Spinal cord (tissue), 9 donors: ENCODE measurements at regions not wholly inside any gene's neighbourhood (a gene's known extent, or its start where the extent isn't known, plus 50 kb on each side); places are given as distances from the start of the nearest gene placed in this dataset.
A peak's percentile ranks its signal among the peaks of the same experiment; 100 is the strongest.

ENCODE experiments used
- DNase-seq, 6 donors: peaks; one replicate each; pipeline versions ENCODE4 v3.0.0 to v3.0.0-alpha.2; 2013 to 2015; ENCODE audit warnings: low spot score in 6 of 6, low read depth in 4 of 6
- H3K27ac ChIP-seq: one replicate; pipeline ENCODE4 v1.5.1; 2013; ENCODE audit warnings: low read depth, low read length, control low read depth
- H3K27me3 ChIP-seq: one replicate; pipeline ENCODE4 v1.6.1; 2013; ENCODE audit warnings: low read length; ENCODE audit not compliant: control insufficient read depth, insufficient read depth
- H3K36me3 ChIP-seq: one replicate; pipeline ENCODE4 v1.6.1; 2013; ENCODE audit warnings: low read length; ENCODE audit not compliant: control insufficient read depth, insufficient read depth
- H3K4me1 ChIP-seq: one replicate; pipeline ENCODE4 v1.6.1; 2013; ENCODE audit warnings: low read length; ENCODE audit not compliant: control insufficient read depth, insufficient read depth
- H3K4me3 ChIP-seq: one replicate; pipeline ENCODE4 v1.5.1; 2013; ENCODE audit warnings: low read depth, low read length, control low read depth
- H3K9me3 ChIP-seq: one replicate; pipeline ENCODE4 v1.6.1; 2013; ENCODE audit warnings: low read length; ENCODE audit not compliant: control insufficient read depth, insufficient read depth
- WGBS: methylation state at CpG from one replicate; pipeline ENCODE4 v1.1.5; 2013; ENCODE audit warnings: missing lambda C conversion rate; ENCODE audit not compliant: insufficient coverage; 5-methylcytosine and 5-hydroxymethylcytosine counted together
- donor health status: healthy.

- Histone ChIP-seq H3K9me3 (no peaks in the 10 kb centered on the region), H3K27me3 (no peaks in the 10 kb centered on the region), H3K27ac (no peak overlapping the region), H3K4me3 (no peak overlapping the region), H3K4me1 (no peaks in the 10 kb centered on the region), H3K36me3 (no peaks in the 10 kb centered on the region)
- 87% methylated on average over 2 of the region's 2 CpGs for WGBS
- no peak for DNase-seq
These were observed 81.1 kb downstream of the STMND1 start for GRCh38 chr6:17182961-17183360.

DNA sequence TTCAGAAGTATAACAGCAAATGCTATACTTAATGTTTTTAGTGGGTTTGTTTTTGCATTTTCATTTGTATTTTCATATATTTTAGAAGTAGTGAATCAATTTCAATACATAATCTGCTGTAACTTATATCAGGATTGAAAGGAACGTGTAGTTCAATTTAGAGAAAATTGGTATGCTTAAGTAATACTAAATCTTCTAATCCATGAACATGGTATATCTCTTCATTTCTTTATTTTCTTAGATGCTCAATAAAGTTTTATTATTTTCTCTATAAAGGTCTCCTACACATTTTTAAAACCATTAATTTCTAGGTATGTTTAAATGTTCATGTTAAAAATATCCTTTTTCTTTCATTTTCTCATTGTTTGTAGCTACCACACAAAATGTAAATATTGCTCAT is 85.1 kb downstream of the STMND1 start:
- Histone ChIP-seq H3K36me3 (no peaks in the 10 kb centered on the region), H3K4me3 (no peak overlapping the region), H3K9me3 (no peaks in the 10 kb centered on the region), H3K27me3 (no peaks in the 10 kb centered on the region), H3K4me1 (no peaks in the 10 kb centered on the region), H3K27ac (no peak overlapping the region)
- DNase-seq: no peak
- no CpG with 5 or more reads among the region's 1 CpG for WGBS

DNA sequence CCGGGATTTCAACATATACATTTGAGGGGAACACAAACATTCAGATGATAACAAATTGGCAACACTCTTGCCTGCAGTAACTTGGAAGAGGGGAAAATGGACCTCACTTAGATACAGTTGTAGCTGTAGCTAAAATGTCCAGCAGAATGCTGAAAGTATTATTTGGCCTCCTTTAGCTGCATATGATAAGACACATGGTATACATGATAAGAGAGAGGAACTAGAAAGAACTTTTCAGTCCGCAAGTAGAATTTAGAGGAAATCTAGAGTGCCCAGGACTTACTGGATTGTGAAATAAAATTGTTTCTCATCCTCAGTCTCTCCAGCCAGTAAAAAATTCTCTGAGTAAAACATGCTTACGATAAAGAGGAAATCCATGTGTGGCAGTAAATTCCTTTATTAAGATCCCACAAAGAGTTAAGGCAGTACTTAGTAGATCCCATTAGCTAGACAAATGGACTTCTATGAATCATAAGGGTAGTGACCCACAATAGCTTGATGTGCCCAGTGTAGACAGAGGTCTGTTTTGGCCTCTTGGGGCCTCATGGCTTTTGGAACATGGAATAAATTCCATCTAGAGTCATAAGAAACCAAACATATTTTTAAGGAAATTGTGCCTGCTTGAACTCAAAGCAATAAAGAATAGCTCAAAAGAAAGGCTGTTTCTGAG is 87.9 kb upstream of the RBM24 start:
- H3K36me3 ChIP-seq: no peaks in the 10 kb centered on the region
- no peaks in the 10 kb centered on the region for H3K27me3 ChIP-seq
- H3K4me1 ChIP-seq: no peaks in the 10 kb centered on the region
- no peak overlapping the region for H3K4me3 ChIP-seq
- no CpG with 5 or more reads among the region's 3 CpGs for WGBS
- H3K9me3 ChIP-seq: no peaks in the 10 kb centered on the region
- DNase-seq: no peak
- H3K27ac ChIP-seq: no peak overlapping the region

- H3K36me3 ChIP-seq: no peaks in the 10 kb centered on the region
- WGBS: 100% methylated on average over 5 of the region's 6 CpGs
These were observed 83.6 kb upstream of the RBM24 start for GRCh38 chr6:17197607-17198006.

GRCh38 chr6:17200395-17200794 is 80.8 kb upstream of the RBM24 start:
- peaks cover 8% of the 10 kb centered on the region for H3K27me3 ChIP-seq
- no peaks in the 10 kb centered on the region for H3K9me3 ChIP-seq
- DNase-seq: no peak
- WGBS: 37% methylated on average over 34 of the region's 34 CpGs
- no peak overlapping the region for H3K4me3 ChIP-seq
- no peaks in the 10 kb centered on the region for H3K36me3 ChIP-seq
- no peaks in the 10 kb centered on the region for H3K4me1 ChIP-seq
- no peak overlapping the region for H3K27ac ChIP-seq

More at GRCh38 chr6:17197607-17198006, 83.6 kb upstream of the RBM24 start:
- Histone ChIP-seq H3K27me3 (peaks cover 8% of the 10 kb centered on the region), H3K4me1 (no peaks in the 10 kb centered on the region), H3K4me3 (no peak overlapping the region), H3K9me3 (no peaks in the 10 kb centered on the region), H3K27ac (no peak overlapping the region)
- DNase-seq: no peak

- peaks cover 8% of the 10 kb centered on the region for H3K27me3 ChIP-seq
- H3K4me3 ChIP-seq: no peak overlapping the region
- H3K4me1 ChIP-seq: no peaks in the 10 kb centered on the region
- no peaks in the 10 kb centered on the region for H3K36me3 ChIP-seq
- H3K9me3 ChIP-seq: peaks cover 2% of the 10 kb centered on the region
- H3K27ac ChIP-seq: no peak overlapping the region
- WGBS: 50% methylated on average over 3 of the region's 7 CpGs
- no peak for DNase-seq
These were observed 78.6 kb upstream of the RBM24 start for GRCh38 chr6:17202526-17202925.

- no peak for DNase-seq
- H3K4me3 ChIP-seq: no peak overlapping the region
- H3K27ac ChIP-seq: no peak overlapping the region
- no peaks in the 10 kb centered on the region for H3K36me3 ChIP-seq
- H3K9me3 ChIP-seq: peaks cover 2% of the 10 kb centered on the region
- no CpG with 5 or more reads among the region's 1 CpG for WGBS
- peaks cover 6% of the 10 kb centered on the region for H3K27me3 ChIP-seq
- no peaks in the 10 kb centered on the region for H3K4me1 ChIP-seq
These were observed 76.6 kb upstream of the RBM24 start for GRCh38 chr6:17204533-17204932.

DNA sequence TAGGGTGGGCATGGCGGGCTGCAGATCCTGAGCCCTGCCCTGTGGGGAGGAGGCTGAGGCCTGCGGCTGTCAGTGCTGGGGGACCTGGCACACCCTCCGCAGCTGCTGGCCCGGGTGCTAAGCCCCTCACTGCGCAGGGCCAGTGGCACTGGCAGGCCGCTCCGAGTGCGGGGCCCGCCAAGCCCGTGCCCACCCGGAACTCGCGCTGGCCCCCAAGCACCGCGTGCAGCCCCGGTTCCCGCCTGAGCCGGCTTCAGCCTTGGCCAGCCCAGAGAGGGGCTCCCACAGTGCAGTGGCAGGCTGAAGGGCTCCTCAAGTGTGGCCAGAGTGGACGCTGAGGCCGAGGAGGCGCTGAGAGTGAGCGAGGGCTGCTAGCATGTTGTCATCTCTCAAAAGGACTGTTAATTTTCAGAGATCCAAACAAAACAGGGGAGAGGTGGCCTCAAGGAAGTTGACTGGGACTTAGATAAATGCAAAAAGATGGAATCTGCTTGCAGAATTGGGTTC is 74.5 kb upstream of the RBM24 start:
- H3K4me1 ChIP-seq: no peaks in the 10 kb centered on the region
- no peak for DNase-seq

GRCh38 chr6:17207281-17207680 is 73.9 kb upstream of the RBM24 start:
- Histone ChIP-seq H3K4me3 (no peak overlapping the region), H3K4me1 (peaks cover 4% of the 10 kb centered on the region), H3K9me3 (peaks cover 2% of the 10 kb centered on the region), H3K36me3 (no peaks in the 10 kb centered on the region), H3K27ac (no peak overlapping the region), H3K27me3 (peaks cover 10% of the 10 kb centered on the region)
- peak in 1 of 6 donors; percentile 65 for DNase-seq
- WGBS: no CpG with 5 or more reads among the region's 2 CpGs

More for the DNA sequence above, 74.5 kb upstream of the RBM24 start:
- Histone ChIP-seq H3K9me3 (peaks cover 2% of the 10 kb centered on the region), H3K27me3 (peaks cover 11% of the 10 kb centered on the region), H3K4me3 (no peak overlapping the region), H3K27ac (no peak overlapping the region), H3K36me3 (no peaks in the 10 kb centered on the region)
- WGBS: 96% methylated on average over 22 of the region's 22 CpGs

GRCh38 chr6:17210683-17211082 is 70.5 kb upstream of the RBM24 start:
- WGBS: 100% methylated on average over 2 of the region's 3 CpGs
- Histone ChIP-seq H3K27ac (no peak overlapping the region), H3K9me3 (peaks cover 2% of the 10 kb centered on the region), H3K4me1 (peaks cover 14% of the 10 kb centered on the region), H3K36me3 (no peaks in the 10 kb centered on the region), H3K4me3 (no peak overlapping the region), H3K27me3 (peaks cover 13% of the 10 kb centered on the region)
- DNase-seq: no peak
